ENCODE measurements at regions not wholly inside any gene's neighbourhood (a gene's known extent, or its start where the extent isn't known, plus 50 kb on each side); places are given as distances from the start of the nearest gene placed in this dataset.
"Not testable (repeated sequence)": the region's sequence is repeated elsewhere in the genome, so short reads cannot be mapped to it uniquely, and the experiment has no call there.

DNA sequence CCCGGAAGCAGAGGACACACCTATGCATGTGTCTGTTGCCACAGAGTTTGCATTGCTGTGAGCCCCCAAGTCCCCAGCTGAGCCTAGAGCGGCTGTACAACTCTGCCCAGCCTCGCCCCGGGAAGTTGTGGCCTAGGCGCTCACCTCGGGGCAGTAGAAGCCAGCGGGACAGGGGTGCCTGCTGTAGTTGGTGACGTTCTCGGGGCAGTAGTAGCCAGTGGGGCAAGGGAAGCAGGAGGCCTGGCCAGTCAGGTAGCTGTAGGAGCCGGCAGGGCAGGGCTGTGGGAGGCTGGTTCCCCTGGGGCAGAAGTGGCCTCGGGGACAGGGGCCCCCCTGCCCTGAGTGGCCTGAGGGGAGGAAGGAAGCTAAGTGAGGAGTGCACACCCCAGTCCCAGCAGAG lies 87.2 kb downstream of the MALL start:
- 65 to 67% methylated on average over 4 to 5 of the region's 11 CpGs for WGBS, 2 donors
- not testable (repeated sequence) for H3K27ac ChIP-seq; H3K4me1 ChIP-seq; H3K9me3 ChIP-seq; H3K27me3 ChIP-seq; H3K36me3 ChIP-seq; H3K4me3 ChIP-seq; ATAC-seq (ENCODE audit: low FRiP score in 2 of 2)
- peak in 1 of 2 donors; percentile 54 for DNase-seq

DNA sequence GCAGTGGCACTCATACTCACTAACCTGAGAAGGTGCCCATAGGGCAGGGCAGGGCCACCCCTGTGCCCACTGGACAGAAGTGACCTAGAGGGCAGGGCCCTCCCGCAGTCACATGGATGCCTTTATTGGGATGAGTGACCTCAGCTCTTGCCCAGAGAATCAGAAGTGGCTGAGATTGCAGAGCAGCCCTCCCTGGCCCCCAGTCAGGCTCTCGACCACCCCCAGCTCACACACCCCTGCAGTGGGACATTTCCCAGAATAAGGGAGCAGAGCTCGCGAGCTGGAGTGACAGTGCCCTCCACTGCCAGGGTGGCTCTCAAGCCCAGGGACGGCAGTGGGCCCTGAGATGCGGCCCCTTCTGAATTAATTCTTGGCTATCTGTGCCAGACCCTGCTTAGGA lies 84.7 kb downstream of the MALL start:
- H3K9me3 ChIP-seq, H3K27ac ChIP-seq, H3K36me3 ChIP-seq, H3K27me3 ChIP-seq, H3K4me1 ChIP-seq, H3K4me3 ChIP-seq: not testable (repeated sequence)
- WGBS, 2 donors = 80 to 83% methylated on average over 1 to 3 of the region's 6 CpGs
- DNase-seq = peak in 1 of 2 donors; percentile 47
- ATAC-seq (ENCODE audit: low FRiP score in 2 of 2) = peak in 1 of 2 donors; percentile 3

DNA sequence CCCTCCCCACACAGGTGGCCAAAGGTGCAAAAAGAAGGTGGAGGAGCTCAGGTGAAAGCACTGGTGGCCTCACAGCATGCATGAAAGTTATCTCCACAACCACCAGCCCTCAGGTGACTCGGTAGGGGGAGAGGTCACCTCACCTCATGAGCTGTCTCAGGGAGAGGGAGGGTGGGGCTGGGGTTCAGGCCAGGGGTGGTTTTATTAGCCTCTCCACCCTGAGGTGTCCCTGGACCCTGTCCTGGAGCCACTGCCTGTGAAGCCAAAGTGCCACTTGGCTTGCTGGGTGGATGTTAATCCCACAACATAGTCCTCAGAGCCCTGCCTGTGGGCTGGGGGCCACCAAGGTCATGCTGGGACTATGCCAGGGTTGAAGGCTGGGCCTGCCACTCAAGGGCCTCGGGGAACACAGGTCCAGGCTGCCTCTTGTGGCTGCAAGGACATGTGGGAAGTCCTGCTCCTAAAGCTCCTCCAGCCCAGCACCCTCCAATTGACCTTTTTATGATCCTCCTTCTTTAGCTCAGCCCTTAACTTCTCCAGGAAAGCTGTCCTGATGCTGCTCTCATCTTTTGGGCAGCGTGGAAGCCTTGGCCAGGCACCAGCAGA lies 83.8 kb downstream of the MALL start:
- not testable (repeated sequence) for H3K9me3 ChIP-seq; ATAC-seq (ENCODE audit: low FRiP score in 2 of 2); H3K36me3 ChIP-seq; H3K4me1 ChIP-seq; H3K27ac ChIP-seq; H3K4me3 ChIP-seq; DNase-seq; H3K27me3 ChIP-seq
- WGBS, 2 donors = no CpG with 5 or more reads among the region's 3 CpGs

Small RNAs in the stretch of these regions (small RNA-seq; reads per million reads assigned to genes)
- gene GPAA1P1 = 0 reads per million in 4 donors

Measured in upper lobe of left lung (tissue), 6 donors.